PFSK-1 (cell line): ENCODE measurements at regions not wholly inside any gene's neighbourhood (a gene's known extent, or its start where the extent isn't known, plus 50 kb on each side); places are given as distances from the start of the nearest gene placed in this dataset.

Source experiments
- POLR2AphosphoS5 ChIP-seq: IDR thresholded peaks from 2 replicates; pipeline ENCODE4 v1.6.1; 2012; ENCODE audit warnings: low read depth, mild to moderate bottlenecking, control low read depth, low read length, moderate library complexity
- SIN3A ChIP-seq: IDR thresholded peaks from 2 replicates; pipeline ENCODE4 v1.6.1; 2012; ENCODE audit warnings: mild to moderate bottlenecking, low read length, moderate library complexity, borderline replicate concordance; ENCODE audit not compliant: insufficient read depth
- TF ChIP-seq, protein P1 (sequence below), 2 experiments: IDR thresholded peaks; 2 replicates each; pipeline versions ENCODE4 v1.6.1 to v1.8.0; 2011 to 2012; ENCODE audit warnings: low read depth in 2 of 2, low read length in 2 of 2, control low read depth in 1 of 2, inconsistent platforms in 1 of 2, mild to moderate bottlenecking in 1 of 2, moderate library complexity in 1 of 2; ENCODE audit not compliant: insufficient read depth in 1 of 2

- no peak for TF ChIP-seq SIN3A
- TF ChIP-seq POLR2AphosphoS5: no peak
- TF ChIP-seq, protein P1, sequence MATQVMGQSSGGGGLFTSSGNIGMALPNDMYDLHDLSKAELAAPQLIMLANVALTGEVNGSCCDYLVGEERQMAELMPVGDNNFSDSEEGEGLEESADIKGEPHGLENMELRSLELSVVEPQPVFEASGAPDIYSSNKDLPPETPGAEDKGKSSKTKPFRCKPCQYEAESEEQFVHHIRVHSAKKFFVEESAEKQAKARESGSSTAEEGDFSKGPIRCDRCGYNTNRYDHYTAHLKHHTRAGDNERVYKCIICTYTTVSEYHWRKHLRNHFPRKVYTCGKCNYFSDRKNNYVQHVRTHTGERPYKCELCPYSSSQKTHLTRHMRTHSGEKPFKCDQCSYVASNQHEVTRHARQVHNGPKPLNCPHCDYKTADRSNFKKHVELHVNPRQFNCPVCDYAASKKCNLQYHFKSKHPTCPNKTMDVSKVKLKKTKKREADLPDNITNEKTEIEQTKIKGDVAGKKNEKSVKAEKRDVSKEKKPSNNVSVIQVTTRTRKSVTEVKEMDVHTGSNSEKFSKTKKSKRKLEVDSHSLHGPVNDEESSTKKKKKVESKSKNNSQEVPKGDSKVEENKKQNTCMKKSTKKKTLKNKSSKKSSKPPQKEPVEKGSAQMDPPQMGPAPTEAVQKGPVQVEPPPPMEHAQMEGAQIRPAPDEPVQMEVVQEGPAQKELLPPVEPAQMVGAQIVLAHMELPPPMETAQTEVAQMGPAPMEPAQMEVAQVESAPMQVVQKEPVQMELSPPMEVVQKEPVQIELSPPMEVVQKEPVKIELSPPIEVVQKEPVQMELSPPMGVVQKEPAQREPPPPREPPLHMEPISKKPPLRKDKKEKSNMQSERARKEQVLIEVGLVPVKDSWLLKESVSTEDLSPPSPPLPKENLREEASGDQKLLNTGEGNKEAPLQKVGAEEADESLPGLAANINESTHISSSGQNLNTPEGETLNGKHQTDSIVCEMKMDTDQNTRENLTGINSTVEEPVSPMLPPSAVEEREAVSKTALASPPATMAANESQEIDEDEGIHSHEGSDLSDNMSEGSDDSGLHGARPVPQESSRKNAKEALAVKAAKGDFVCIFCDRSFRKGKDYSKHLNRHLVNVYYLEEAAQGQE (IDR thresholded peaks at IDR 0.05; ENCODE audit: insufficient read depth in 1 of 2, low read depth in 2 of 2, low read length in 2 of 2): no peak
Observed at GRCh38 chr7:133202942-133203341, 49.9 kb upstream of the EXOC4 start.
